Activated T-helper 2 cell treated with anti-CD3 and anti-CD28 coated beads, Interferon-gamma antibody, Interleukin-2, Interleukin-4, amounts not matched to agents 10 μg/mL and 5 μg/mL and 100 μg/mL, durations not matched to agents 14 hours and 24 hours and 36 hours (primary cell): ENCODE measurements at regions not wholly inside any gene's neighbourhood (a gene's known extent, or its start where the extent isn't known, plus 50 kb on each side); places are given as distances from the start of the nearest gene placed in this dataset.

Experiments
- DNase-seq: peaks from one replicate; pipeline ENCODE4 v3.0.0; 2021; ENCODE audit warnings: low spot score
- H3K27ac Mint-ChIP-seq: one replicate; pipeline ENCODE4 v1.8.0; 2021; ENCODE audit warnings: mixed read lengths
- H3K27me3 Mint-ChIP-seq: one replicate; pipeline ENCODE4 v1.8.0; 2021; ENCODE audit warnings: low read depth, mixed read lengths
- H3K36me3 Mint-ChIP-seq: one replicate; pipeline ENCODE4 v1.8.0; 2021; ENCODE audit warnings: low read depth, mixed read lengths
- H3K4me1 Mint-ChIP-seq: one replicate; pipeline ENCODE4 v1.8.0; 2021; ENCODE audit warnings: low read depth, mixed read lengths
- H3K4me3 Mint-ChIP-seq: one replicate; pipeline ENCODE4 v1.8.0; 2021; ENCODE audit warnings: low read depth, mild to moderate bottlenecking, moderate library complexity, mixed read lengths
- H3K9me3 Mint-ChIP-seq: one replicate; pipeline ENCODE4 v1.8.0; 2021; ENCODE audit warnings: mixed read lengths
- intact Hi-C: fragments of 100-400 bp; cut with micrococcal nuclease; formaldehyde crosslinking; loops from one replicate; pipeline ENCODE4 v1.15.1; 2023

DNA sequence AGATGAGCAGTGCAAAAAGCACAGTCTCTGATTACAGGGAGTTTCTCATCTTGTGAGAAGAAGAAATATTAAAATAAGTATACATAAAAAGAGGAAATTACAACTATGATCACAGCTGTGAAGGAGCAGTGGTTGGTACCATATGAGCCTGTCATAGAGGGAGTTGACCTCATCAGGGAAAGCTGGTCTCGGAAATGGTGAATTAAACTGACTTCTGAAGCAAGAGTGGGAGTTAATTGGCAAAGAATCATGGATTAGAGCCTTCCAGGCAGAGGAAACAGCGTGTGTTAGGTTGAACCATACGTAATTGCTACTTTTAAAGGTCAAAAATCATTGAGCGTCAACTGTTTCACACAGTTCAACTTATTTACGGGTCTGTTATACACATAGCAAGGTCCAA is 539.1 kb downstream of the EDEM1 start:
- H3K27ac Mint-ChIP-seq: no peak overlapping the region
- intact Hi-C loops: no loop called here
- H3K9me3 Mint-ChIP-seq: no peaks in the 10 kb centered on the region
- no peaks in the 10 kb centered on the region for H3K36me3 Mint-ChIP-seq
- DNase-seq: no peak
- no peak overlapping the region for H3K4me3 Mint-ChIP-seq
- no peaks in the 10 kb centered on the region for H3K4me1 Mint-ChIP-seq
- H3K27me3 Mint-ChIP-seq: no peaks in the 10 kb centered on the region

- H3K36me3 Mint-ChIP-seq: no peaks in the 10 kb centered on the region
Observed at GRCh38 chr3:5727743-5728484, 540.4 kb downstream of the EDEM1 start.

DNA sequence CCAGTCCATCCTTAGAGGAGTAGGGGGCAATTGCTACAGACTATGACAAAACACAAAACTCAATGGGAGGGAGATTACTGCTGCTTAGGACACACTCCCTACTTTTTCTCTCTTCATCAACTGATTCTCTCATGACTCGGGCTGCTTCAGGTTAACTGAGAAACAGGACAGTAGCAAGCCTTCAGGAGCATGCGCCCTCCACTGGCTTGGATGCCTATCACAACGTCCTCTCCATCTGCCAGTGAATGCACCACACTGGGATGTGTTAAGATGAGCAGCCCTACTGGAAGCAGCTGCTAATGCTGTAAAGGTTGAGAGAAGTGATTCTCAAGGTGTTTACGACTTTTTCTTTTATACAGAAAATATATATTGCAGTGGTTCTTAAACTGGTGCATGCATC is 542.3 kb downstream of the EDEM1 start:
- intact Hi-C loops: no loop called here
- H3K27ac Mint-ChIP-seq: no peak overlapping the region
- no peaks in the 10 kb centered on the region for H3K27me3 Mint-ChIP-seq
- H3K4me3 Mint-ChIP-seq: no peak overlapping the region
- no peaks in the 10 kb centered on the region for H3K9me3 Mint-ChIP-seq
- no peaks in the 10 kb centered on the region for H3K4me1 Mint-ChIP-seq
- no peak for DNase-seq
- H3K36me3 Mint-ChIP-seq: no peaks in the 10 kb centered on the region

More at GRCh38 chr3:5727743-5728484, 540.4 kb downstream of the EDEM1 start:
- intact Hi-C loops: no loop called here
- no peak for DNase-seq
- H3K4me1 Mint-ChIP-seq: no peaks in the 10 kb centered on the region
- H3K27me3 Mint-ChIP-seq: no peaks in the 10 kb centered on the region
- no peaks in the 10 kb centered on the region for H3K9me3 Mint-ChIP-seq
- no peak overlapping the region for H3K27ac Mint-ChIP-seq
- no peak overlapping the region for H3K4me3 Mint-ChIP-seq

DNA sequence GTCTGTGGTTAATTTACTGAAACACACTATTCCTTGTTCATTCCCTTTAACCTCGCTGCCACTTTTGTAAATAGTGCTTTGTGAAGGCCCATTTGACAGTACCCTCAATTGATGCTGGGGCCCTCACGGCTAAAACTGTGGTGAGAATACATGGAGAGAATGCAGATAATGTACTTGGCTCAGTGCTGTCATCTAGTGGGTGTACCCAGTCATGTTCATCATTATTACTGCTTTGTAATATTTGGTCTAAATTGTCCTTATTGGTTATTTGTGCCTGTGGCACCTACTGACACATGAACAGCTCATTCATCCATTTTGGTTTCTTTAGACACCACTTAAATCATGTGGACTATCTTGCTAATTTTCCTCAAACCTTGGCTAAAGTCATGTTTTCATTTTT is 543.6 kb downstream of the EDEM1 start:
- no peaks in the 10 kb centered on the region for H3K36me3 Mint-ChIP-seq
- no peaks in the 10 kb centered on the region for H3K4me1 Mint-ChIP-seq
- intact Hi-C loops: no loop called here
- no peak for DNase-seq
- H3K9me3 Mint-ChIP-seq: no peaks in the 10 kb centered on the region
- H3K27me3 Mint-ChIP-seq: no peaks in the 10 kb centered on the region
- no peak overlapping the region for H3K4me3 Mint-ChIP-seq
- H3K27ac Mint-ChIP-seq: no peak overlapping the region

- DNase-seq: no peak
- no peak overlapping the region for H3K4me3 Mint-ChIP-seq
- H3K4me1 Mint-ChIP-seq: no peaks in the 10 kb centered on the region
- H3K27ac Mint-ChIP-seq: no peak overlapping the region
- H3K36me3 Mint-ChIP-seq: no peaks in the 10 kb centered on the region
- intact Hi-C loops: no loop called here
- no peaks in the 10 kb centered on the region for H3K27me3 Mint-ChIP-seq
- H3K9me3 Mint-ChIP-seq: no peaks in the 10 kb centered on the region
Observed at GRCh38 chr3:5732081-5732480, 544.6 kb downstream of the EDEM1 start.

- Mint-ChIP-seq H3K27ac (no peak overlapping the region), H3K9me3 (no peaks in the 10 kb centered on the region), H3K36me3 (no peaks in the 10 kb centered on the region), H3K4me1 (no peaks in the 10 kb centered on the region), H3K4me3 (no peak overlapping the region), H3K27me3 (no peaks in the 10 kb centered on the region)
- intact Hi-C loops: no loop called here
- DNase-seq: no peak
Observed at GRCh38 chr3:5733995-5734394, 546.5 kb downstream of the EDEM1 start.

DNA sequence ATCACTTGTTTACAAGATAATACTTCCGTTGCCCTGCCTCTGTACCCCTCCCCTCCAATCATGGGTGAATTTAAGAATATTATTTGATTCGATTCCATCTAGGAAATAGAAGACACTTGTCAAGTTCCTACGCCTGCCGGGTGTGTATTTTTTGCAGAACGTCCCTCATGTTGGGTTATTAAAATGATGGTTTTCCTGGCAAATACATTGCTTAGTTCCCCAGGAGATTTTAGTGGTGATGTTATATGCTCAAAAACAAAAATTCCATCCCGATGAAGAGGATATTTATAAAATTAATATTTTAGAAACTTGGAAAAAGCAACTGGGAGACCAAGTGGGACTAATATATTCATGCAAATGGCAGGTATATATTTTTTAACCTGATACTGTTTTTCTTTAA is 548.4 kb downstream of the EDEM1 start:
- intact Hi-C loops: no loop called here
- no peaks in the 10 kb centered on the region for H3K9me3 Mint-ChIP-seq

DNA sequence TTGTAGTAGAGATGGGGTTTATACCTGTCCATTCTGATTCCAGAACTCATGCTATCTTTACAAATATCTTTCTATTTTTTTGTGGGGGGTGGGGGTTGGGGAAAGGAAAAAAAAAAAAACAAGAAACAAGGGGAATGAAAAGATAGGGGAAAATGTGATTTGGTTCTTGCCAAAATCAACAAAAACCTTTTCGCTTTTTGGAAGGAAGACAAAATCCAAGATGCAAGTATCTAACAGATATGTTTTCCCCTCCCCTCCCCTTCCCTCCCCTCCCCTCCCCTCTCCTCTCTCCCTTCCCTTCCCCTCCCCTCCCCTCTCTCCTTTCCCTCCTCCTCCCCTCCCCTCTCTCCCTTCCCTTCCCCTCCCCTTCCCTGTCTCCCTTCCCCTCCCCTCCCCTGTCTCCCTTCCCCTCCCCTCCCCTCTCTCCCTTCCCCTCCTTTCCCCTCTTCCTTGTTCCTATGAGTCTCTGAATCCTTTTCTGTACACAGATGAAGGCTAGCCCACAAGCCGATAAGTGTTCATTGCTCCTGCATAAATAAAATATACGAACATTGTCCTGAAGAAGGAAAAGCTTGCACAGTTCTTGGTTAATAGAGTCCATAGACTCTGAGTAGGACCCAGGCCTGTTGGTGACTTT is 551.9 kb downstream of the EDEM1 start:
- DNase-seq: no peak
- H3K4me1 Mint-ChIP-seq: no peaks in the 10 kb centered on the region
- H3K36me3 Mint-ChIP-seq: no peaks in the 10 kb centered on the region
- H3K4me3 Mint-ChIP-seq: no peak overlapping the region
- no peak overlapping the region for H3K27ac Mint-ChIP-seq
- intact Hi-C loops: no loop called here
- no peaks in the 10 kb centered on the region for H3K9me3 Mint-ChIP-seq
- no peaks in the 10 kb centered on the region for H3K27me3 Mint-ChIP-seq

More for the DNA sequence above, 548.4 kb downstream of the EDEM1 start:
- no peaks in the 10 kb centered on the region for H3K27me3 Mint-ChIP-seq
- no peak overlapping the region for H3K27ac Mint-ChIP-seq
- H3K4me3 Mint-ChIP-seq: no peak overlapping the region
- no peaks in the 10 kb centered on the region for H3K36me3 Mint-ChIP-seq
- H3K4me1 Mint-ChIP-seq: no peaks in the 10 kb centered on the region
- no peak for DNase-seq

GRCh38 chr3:5739949-5740348 is 552.4 kb downstream of the EDEM1 start:
- DNase-seq: no peak
- intact Hi-C loops: no loop called here
- H3K27me3 Mint-ChIP-seq: no peaks in the 10 kb centered on the region
- H3K36me3 Mint-ChIP-seq: no peaks in the 10 kb centered on the region
- H3K27ac Mint-ChIP-seq: no peak overlapping the region
- H3K4me3 Mint-ChIP-seq: no peak overlapping the region
- H3K4me1 Mint-ChIP-seq: no peaks in the 10 kb centered on the region
- no peaks in the 10 kb centered on the region for H3K9me3 Mint-ChIP-seq

- Mint-ChIP-seq H3K27ac (no peak overlapping the region), H3K4me3 (no peak overlapping the region), H3K36me3 (no peaks in the 10 kb centered on the region), H3K4me1 (no peaks in the 10 kb centered on the region), H3K9me3 (no peaks in the 10 kb centered on the region), H3K27me3 (no peaks in the 10 kb centered on the region)
- DNase-seq: no peak
- intact Hi-C loops: no loop called here
Observed at GRCh38 chr3:5741017-5741416, 553.5 kb downstream of the EDEM1 start.

- H3K9me3 Mint-ChIP-seq: no peaks in the 10 kb centered on the region
- H3K36me3 Mint-ChIP-seq: no peaks in the 10 kb centered on the region
- H3K4me3 Mint-ChIP-seq: no peak overlapping the region
- H3K4me1 Mint-ChIP-seq: no peaks in the 10 kb centered on the region
- no peak overlapping the region for H3K27ac Mint-ChIP-seq
- no peak for DNase-seq
- intact Hi-C loops: no loop called here
- H3K27me3 Mint-ChIP-seq: no peaks in the 10 kb centered on the region
Observed at GRCh38 chr3:5750091-5750490, 562.6 kb downstream of the EDEM1 start.

DNA sequence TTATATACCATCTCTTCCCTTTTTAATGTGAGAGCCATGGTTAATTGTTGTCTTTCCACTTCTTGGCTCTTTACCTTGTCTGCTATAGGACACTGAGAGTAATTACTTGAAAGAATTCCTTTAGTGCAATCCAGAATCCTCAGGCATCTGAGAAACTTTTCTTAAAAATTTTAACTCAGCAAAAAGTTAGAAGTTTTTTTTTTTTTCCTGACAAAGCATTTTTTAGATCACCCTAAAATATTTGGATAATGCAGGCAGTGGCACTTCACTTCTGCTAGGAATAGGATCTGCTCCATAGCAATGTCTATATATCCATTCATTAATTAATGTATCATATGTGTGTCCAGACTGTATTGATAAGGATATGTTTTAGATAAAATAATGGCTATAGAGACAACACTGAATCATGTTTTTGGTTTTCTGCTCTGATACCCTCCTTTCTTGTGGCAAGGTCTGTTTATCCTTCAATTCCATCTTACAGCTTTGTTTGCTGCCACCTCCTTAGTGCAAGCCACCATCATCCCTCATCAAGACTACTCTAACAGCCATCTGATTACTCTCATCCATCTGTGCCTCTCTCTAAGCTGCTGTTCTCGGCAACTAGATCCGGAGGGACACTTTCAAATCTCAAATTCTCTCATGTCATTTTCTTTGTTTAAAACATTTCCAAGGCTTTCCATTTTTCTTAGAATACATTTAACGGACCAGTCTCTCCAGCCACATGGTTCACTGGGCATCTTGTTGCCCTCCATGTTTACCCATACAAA is 563.5 kb downstream of the EDEM1 start:
- H3K27ac Mint-ChIP-seq: no peak overlapping the region
- H3K4me3 Mint-ChIP-seq: no peak overlapping the region
- H3K4me1 Mint-ChIP-seq: no peaks in the 10 kb centered on the region
- intact Hi-C loops: no loop called here
- no peaks in the 10 kb centered on the region for H3K27me3 Mint-ChIP-seq
- H3K36me3 Mint-ChIP-seq: no peaks in the 10 kb centered on the region
- H3K9me3 Mint-ChIP-seq: no peaks in the 10 kb centered on the region
- no peak for DNase-seq

DNA sequence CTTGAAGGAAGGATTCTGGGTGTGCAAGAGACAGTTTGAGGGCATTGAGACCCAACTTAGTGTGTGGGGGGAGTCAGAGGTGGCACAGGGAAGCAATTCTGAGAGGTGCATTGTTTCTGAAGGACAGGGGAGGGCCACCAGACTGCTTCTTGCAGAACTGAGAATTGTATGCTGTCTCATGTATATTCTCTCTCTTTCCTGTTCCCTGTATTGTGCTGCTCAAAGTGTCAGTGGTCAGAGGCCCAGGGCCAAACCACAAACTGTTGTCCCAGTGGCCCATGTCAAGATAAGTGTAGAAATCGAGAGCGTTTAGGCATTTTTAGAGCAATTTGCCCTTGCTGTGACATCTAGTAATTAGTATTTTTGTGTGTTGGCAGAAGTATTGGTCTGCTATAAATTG is 567.1 kb downstream of the EDEM1 start:
- H3K27ac Mint-ChIP-seq: no peak overlapping the region
- H3K9me3 Mint-ChIP-seq: no peaks in the 10 kb centered on the region
- no peak overlapping the region for H3K4me3 Mint-ChIP-seq
- intact Hi-C loops: no loop called here
- no peaks in the 10 kb centered on the region for H3K27me3 Mint-ChIP-seq
- DNase-seq: no peak
- no peaks in the 10 kb centered on the region for H3K4me1 Mint-ChIP-seq
- no peaks in the 10 kb centered on the region for H3K36me3 Mint-ChIP-seq
